Ascending aorta (tissue), 2 donors: ENCODE measurements at regions not wholly inside any gene's neighbourhood (a gene's known extent, or its start where the extent isn't known, plus 50 kb on each side); places are given as distances from the start of the nearest gene placed in this dataset.

ENCODE experiments used
- DNase-seq, 2 donors: peaks; one replicate each; pipeline ENCODE4 v3.0.0-alpha.2; 2019; ENCODE audit warnings: low spot score in 2 of 2
- H3K27ac ChIP-seq, 2 donors: fragments of 200-600 bp; sonication (generic); one replicate each; pipeline ENCODE4 v1.5.1; 2016 to 2017; ENCODE audit warnings: mild to moderate bottlenecking in 1 of 2
- H3K27me3 ChIP-seq: fragments of 200-600 bp; sonication (generic); one replicate; pipeline ENCODE4 v1.5.1; 2017
- H3K36me3 ChIP-seq, 2 donors: fragments of 200-600 bp; sonication (generic); one replicate each; pipeline ENCODE4 v1.5.1; 2016
- H3K4me1 ChIP-seq, 2 donors: fragments of 200-600 bp; sonication (generic); one replicate each; pipeline ENCODE4 v1.5.1; 2016 to 2017; ENCODE audit warnings: mild to moderate bottlenecking in 1 of 2
- H3K4me3 ChIP-seq, 2 donors: fragments of 200-600 bp; sonication (generic); one replicate each; pipeline ENCODE4 v1.5.1; 2016 to 2017; ENCODE audit warnings: mild to moderate bottlenecking in 1 of 2
- H3K9me3 ChIP-seq, 2 donors: fragments of 200-600 bp; sonication (generic); one replicate each; pipeline ENCODE4 v1.5.1; 2016
- CTCF ChIP-seq, 3 experiments: fragments of 200-600 bp in 2 of 3; fragments of 450-650 bp in 1 of 3; sonication (generic) in 2 of 3; IDR thresholded peaks; one replicate each; pipeline ENCODE4 v1.5.1; 2016 to 2019; ENCODE audit warnings: antibody characterized with exemption in 3 of 3, mild to moderate bottlenecking in 1 of 3, moderate library complexity in 1 of 3
- intact Hi-C: fragments of 100-400 bp; cut with DNase I; formaldehyde crosslinking; loops from one replicate; pipeline ENCODE4 v1.15.1; 2023

GRCh38 chr12:111064154-111064553, 143.8 kb upstream of the MYL2 start:
- Histone ChIP-seq H3K4me1 (no peaks in the 10 kb centered on the region), H3K27me3 (no peaks in the 10 kb centered on the region), H3K4me3 (no peak overlapping the region), H3K9me3 (no peaks in the 10 kb centered on the region), H3K27ac (no peak overlapping the region), H3K36me3 (no peaks in the 10 kb centered on the region)
- no peak for TF ChIP-seq CTCF (IDR thresholded peaks at IDR 0.05)
- DNase-seq, result no peak
- intact Hi-C loops, result no loop called here

GRCh38 chr12:111063295-111064026, 143.1 kb upstream of the MYL2 start:
- TF ChIP-seq CTCF (IDR thresholded peaks at IDR 0.05), result no peak
- no peaks in the 10 kb centered on the region for H3K27me3 ChIP-seq
- DNase-seq, result no peak
- H3K4me1 ChIP-seq, result no peaks in the 10 kb centered on the region
- no peak overlapping the region for H3K4me3 ChIP-seq
- no peaks in the 10 kb centered on the region for H3K36me3 ChIP-seq
- H3K27ac ChIP-seq, result no peak overlapping the region
- intact Hi-C loops, result no loop called here
- no peaks in the 10 kb centered on the region for H3K9me3 ChIP-seq

GRCh38 chr12:111057701-111058425, 137.5 kb upstream of the MYL2 start:
- TF ChIP-seq CTCF (IDR thresholded peaks at IDR 0.05), result no peak
- no peak for DNase-seq
- H3K9me3 ChIP-seq, result no peaks in the 10 kb centered on the region
- intact Hi-C loops, result no loop called here
- H3K36me3 ChIP-seq, result no peaks in the 10 kb centered on the region
- no peaks in the 10 kb centered on the region for H3K4me1 ChIP-seq
- no peak overlapping the region for H3K27ac ChIP-seq
- H3K27me3 ChIP-seq, result no peaks in the 10 kb centered on the region
- no peak overlapping the region for H3K4me3 ChIP-seq

- Histone ChIP-seq H3K4me3 (no peak overlapping the region), H3K27me3 (no peaks in the 10 kb centered on the region), H3K27ac (no peak overlapping the region), H3K36me3 (no peaks in the 10 kb centered on the region), H3K4me1 (no peaks in the 10 kb centered on the region), H3K9me3 (no peaks in the 10 kb centered on the region)
- no peak for DNase-seq
- intact Hi-C loops, result no loop called here
- no peak for TF ChIP-seq CTCF (IDR thresholded peaks at IDR 0.05)
Observed at GRCh38 chr12:111056618-111057521, 136.5 kb upstream of the MYL2 start.

- no peaks in the 10 kb centered on the region for H3K9me3 ChIP-seq
- H3K36me3 ChIP-seq, result no peaks in the 10 kb centered on the region
- no peaks in the 10 kb centered on the region for H3K27me3 ChIP-seq
- no peak overlapping the region for H3K4me3 ChIP-seq
- no peaks in the 10 kb centered on the region for H3K4me1 ChIP-seq
- no peak overlapping the region for H3K27ac ChIP-seq
- intact Hi-C loops, result no loop called here
- no peak for DNase-seq
- no peak for TF ChIP-seq CTCF (IDR thresholded peaks at IDR 0.05)
Observed at GRCh38 chr12:111055181-111055880, 135.0 kb upstream of the MYL2 start.
